ENCODE measurements at regions not wholly inside any gene's neighbourhood (a gene's known extent, or its start where the extent isn't known, plus 50 kb on each side); places are given as distances from the start of the nearest gene placed in this dataset.

GRCh38 chr4:162582180-162582579, 418.4 kb upstream of the FSTL5 start:
- TF ChIP-seq EZH2phosphoT487 (IDR thresholded peaks at IDR 0.05; ENCODE audit: low read length) (no peak), CTCF (IDR thresholded peaks at IDR 0.05; ENCODE audit: low read length) (no peak)
